Thoracic aorta (tissue), 2 donors: ENCODE measurements at regions not wholly inside any gene's neighbourhood (a gene's known extent, or its start where the extent isn't known, plus 50 kb on each side); places are given as distances from the start of the nearest gene placed in this dataset.

ENCODE experiments used
- ATAC-seq: fragments of 150-250 bp; one replicate; pipeline ENCODE4 v1.8.0; 2017; ENCODE audit warnings: low read depth; ENCODE audit not compliant: insufficient number of reproducible peaks, low FRiP score
- DNase-seq: peaks from one replicate; pipeline ENCODE4 v3.0.0-alpha.2; 2020; ENCODE audit warnings: low spot score
- H3K27ac ChIP-seq, 2 donors: fragments of 200-600 bp; sonication (generic); 1 replicate in 1 of 2; 2 replicates in 1 of 2; pipeline ENCODE4 v1.5.1; 2016; ENCODE audit warnings: mild to moderate bottlenecking in 2 of 2, moderate library complexity in 2 of 2
- H3K27me3 ChIP-seq: fragments of 200-600 bp; sonication (generic); replicated peaks from 2 replicates; pipeline ENCODE4 v1.6.0; 2016; ENCODE audit warnings: mild to moderate bottlenecking; ENCODE audit not compliant: insufficient read depth
- H3K36me3 ChIP-seq: fragments of 200-600 bp; sonication (generic); one replicate; pipeline ENCODE4 v1.5.1; 2016
- H3K4me1 ChIP-seq, 2 donors: fragments of 200-600 bp; sonication (generic); 1 replicate in 1 of 2; 2 replicates in 1 of 2; pipeline versions ENCODE4 v1.5.1 to v1.6.0; 2016; ENCODE audit warnings: low read depth in 2 of 2, mild to moderate bottlenecking in 1 of 2; ENCODE audit not compliant: control insufficient read depth in 1 of 2
- H3K4me3 ChIP-seq: fragments of 200-600 bp; sonication (generic); 2 replicates; pipeline ENCODE4 v1.5.1; 2016; ENCODE audit warnings: mild to moderate bottlenecking
- H3K9me3 ChIP-seq: fragments of 200-600 bp; sonication (generic); 2 replicates; pipeline ENCODE4 v1.5.1; 2016
- TF ChIP-seq, protein P1 (sequence below): fragments of 200-600 bp; sonication (generic); IDR thresholded peaks from one replicate; pipeline ENCODE4 v1.5.1; 2019; ENCODE audit warnings: antibody characterized with exemption

DNA sequence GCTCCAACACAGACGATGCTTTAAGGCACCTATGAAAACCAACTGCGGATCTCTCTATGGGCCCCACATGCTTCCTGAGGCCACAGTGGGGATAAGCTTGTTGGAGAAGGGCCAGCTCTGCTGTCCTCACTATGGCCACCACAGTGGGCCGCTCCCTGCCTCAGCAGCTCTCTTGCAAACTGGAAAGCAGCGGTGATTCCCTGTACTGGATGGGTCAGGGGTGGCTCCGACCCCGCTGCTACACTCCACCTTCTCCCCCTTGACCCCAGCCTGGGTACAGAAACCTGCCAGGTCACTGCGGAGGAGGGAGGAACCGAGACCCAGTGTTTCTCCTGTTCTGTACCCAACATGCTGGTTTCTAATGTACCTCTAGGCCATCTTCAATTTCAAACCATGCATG lies 403.9 kb downstream of the CTTN start:
- H3K27me3 ChIP-seq: no peaks in the 10 kb centered on the region
- no peaks in the 10 kb centered on the region for H3K4me1 ChIP-seq
- DNase-seq (no peak), ATAC-seq (no peak)
- H3K36me3 ChIP-seq: no peaks in the 10 kb centered on the region
- TF ChIP-seq, protein P1, sequence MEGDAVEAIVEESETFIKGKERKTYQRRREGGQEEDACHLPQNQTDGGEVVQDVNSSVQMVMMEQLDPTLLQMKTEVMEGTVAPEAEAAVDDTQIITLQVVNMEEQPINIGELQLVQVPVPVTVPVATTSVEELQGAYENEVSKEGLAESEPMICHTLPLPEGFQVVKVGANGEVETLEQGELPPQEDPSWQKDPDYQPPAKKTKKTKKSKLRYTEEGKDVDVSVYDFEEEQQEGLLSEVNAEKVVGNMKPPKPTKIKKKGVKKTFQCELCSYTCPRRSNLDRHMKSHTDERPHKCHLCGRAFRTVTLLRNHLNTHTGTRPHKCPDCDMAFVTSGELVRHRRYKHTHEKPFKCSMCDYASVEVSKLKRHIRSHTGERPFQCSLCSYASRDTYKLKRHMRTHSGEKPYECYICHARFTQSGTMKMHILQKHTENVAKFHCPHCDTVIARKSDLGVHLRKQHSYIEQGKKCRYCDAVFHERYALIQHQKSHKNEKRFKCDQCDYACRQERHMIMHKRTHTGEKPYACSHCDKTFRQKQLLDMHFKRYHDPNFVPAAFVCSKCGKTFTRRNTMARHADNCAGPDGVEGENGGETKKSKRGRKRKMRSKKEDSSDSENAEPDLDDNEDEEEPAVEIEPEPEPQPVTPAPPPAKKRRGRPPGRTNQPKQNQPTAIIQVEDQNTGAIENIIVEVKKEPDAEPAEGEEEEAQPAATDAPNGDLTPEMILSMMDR: no peak
- no peak overlapping the region for H3K27ac ChIP-seq
- no peaks in the 10 kb centered on the region for H3K9me3 ChIP-seq
- no peak overlapping the region for H3K4me3 ChIP-seq

DNA sequence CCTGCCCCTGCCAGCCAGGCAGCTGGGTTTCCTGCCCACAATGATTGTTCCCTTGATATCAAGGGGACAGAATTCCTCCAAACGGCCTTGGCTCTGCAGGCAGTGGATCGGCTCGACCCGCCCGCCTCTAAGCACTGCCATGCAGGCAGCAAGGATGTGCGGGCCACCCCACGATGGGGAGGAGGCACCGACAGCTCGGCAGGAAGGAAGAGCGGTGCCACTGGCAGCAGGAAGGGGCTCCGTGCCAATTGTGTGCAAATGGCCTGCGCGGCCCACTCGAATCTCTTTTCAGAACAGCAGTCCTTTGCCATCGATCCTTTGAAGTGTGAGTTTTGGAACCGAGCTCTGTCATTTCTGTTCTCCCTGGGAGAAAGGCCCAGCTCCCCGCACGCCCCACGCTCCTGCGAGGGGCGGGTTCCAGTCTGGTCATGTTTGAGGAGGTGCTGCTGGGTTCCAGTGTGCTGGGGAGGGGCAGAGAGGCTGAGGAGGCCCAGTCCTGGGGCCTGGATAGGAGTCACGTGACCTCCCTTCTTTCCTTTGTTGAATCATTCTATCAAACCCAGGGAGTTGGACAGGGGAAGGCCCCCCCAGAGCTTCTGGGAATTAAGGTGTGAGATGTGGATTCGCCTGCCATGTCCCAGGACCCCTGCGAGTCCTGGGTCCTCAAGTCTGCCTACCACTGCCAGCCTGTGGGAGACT lies 406.0 kb downstream of the CTTN start:
- DNase-seq (no peak), ATAC-seq (no peak)
- Histone ChIP-seq H3K9me3 (no peaks in the 10 kb centered on the region), H3K4me3 (no peak overlapping the region), H3K27ac (no peak overlapping the region), H3K36me3 (no peaks in the 10 kb centered on the region), H3K4me1 (no peaks in the 10 kb centered on the region), H3K27me3 (no peaks in the 10 kb centered on the region)
- TF ChIP-seq, protein P1: no peak

DNA sequence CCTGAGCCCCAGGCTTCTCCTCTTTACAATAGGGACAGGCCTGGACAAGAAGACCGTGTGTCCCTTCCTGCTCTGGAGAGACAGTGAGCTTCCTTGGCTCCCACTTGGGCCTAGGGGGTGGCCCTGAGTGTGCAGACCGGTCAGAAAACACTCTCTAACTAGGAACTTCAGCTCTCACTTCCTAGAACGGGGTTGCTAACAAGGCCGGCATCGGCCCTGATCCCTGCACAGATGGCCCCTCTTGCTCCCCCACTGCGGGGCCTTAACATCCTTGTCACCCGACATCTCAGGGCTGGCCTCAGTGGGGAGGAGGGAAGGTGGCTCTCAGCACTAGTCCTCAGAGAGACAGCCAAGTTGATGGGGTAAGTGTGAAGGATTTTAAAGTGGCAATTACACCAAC lies 406.9 kb downstream of the CTTN start:
- TF ChIP-seq, protein P1: no peak
- Histone ChIP-seq H3K4me1 (no peaks in the 10 kb centered on the region), H3K27me3 (no peaks in the 10 kb centered on the region), H3K27ac (no peak overlapping the region), H3K9me3 (no peaks in the 10 kb centered on the region), H3K4me3 (no peak overlapping the region), H3K36me3 (no peaks in the 10 kb centered on the region)
- DNase-seq: no peak
- no peak for ATAC-seq

DNA sequence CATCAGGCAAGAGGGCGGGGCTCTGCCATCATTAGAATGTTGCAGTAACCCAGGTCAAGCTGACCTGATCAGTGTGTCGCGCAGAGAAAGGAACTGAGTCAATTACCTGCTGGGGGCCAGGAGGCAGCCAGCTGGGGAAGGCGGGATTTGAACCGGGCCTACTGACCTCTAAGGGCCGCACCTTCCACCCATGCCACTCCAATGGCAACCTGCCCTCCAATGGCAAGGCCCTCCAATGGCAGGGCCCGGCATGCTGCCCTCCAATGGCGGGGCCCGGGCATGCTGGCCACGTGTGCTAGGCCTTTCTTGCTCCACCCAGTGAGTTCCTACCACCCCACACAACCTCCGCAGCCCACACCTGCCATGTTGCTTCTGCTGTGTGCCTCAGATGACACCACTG lies 407.6 kb downstream of the CTTN start:
- no peak for ATAC-seq

DNA sequence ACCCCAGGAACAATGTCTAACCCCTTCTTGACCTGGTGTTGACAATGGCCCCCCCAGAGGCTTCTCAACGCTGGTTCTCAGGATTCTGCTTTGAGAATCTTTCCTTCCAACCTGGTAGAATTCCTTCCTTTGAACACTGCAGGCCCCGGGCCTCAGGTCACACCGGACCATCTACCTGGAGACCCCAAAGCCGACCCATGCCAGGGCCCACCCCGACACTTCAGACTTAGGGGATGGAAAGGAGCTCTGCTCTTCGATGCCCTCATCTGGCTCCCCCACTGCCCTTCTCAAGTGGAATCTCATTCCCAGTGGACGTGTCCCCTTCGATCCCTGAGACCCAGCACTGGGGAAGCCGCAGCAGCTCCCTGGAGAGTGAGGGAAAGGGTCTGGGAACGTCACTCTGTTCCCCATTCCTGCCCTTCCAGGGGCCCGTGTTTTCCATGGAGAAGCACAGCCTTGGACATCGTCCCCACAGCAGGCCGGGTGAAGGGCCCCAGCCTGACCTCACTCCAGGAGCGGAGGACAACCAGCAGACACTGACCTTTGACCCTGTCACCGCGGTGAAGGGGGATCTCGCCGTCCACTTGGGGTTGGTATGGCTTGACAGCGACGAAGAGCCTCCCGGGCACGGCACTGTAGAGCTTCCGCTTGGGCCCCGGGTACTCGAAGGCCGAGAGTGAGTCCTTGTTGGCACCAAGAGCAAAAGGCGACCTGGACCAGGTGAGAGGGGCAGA lies 408.3 kb downstream of the CTTN start:
- ATAC-seq (no peak), DNase-seq (no peak)
- Histone ChIP-seq H3K36me3 (no peaks in the 10 kb centered on the region), H3K27ac (no peak overlapping the region), H3K4me1 (no peaks in the 10 kb centered on the region), H3K27me3 (no peaks in the 10 kb centered on the region), H3K9me3 (no peaks in the 10 kb centered on the region), H3K4me3 (no peak overlapping the region)
- TF ChIP-seq, protein P1: no peak

More for the DNA sequence above, 407.6 kb downstream of the CTTN start:
- Histone ChIP-seq H3K4me1 (no peaks in the 10 kb centered on the region), H3K36me3 (no peaks in the 10 kb centered on the region), H3K27me3 (no peaks in the 10 kb centered on the region), H3K9me3 (no peaks in the 10 kb centered on the region), H3K4me3 (no peak overlapping the region), H3K27ac (no peak overlapping the region)
- TF ChIP-seq, protein P1: no peak
- DNase-seq: no peak
